ENCODE measurements at regions not wholly inside any gene's neighbourhood (a gene's known extent, or its start where the extent isn't known, plus 50 kb on each side); places are given as distances from the start of the nearest gene placed in this dataset.
"Not testable (repeated sequence)": the region's sequence is repeated elsewhere in the genome, so short reads cannot be mapped to it uniquely, and the experiment has no call there.

DNA sequence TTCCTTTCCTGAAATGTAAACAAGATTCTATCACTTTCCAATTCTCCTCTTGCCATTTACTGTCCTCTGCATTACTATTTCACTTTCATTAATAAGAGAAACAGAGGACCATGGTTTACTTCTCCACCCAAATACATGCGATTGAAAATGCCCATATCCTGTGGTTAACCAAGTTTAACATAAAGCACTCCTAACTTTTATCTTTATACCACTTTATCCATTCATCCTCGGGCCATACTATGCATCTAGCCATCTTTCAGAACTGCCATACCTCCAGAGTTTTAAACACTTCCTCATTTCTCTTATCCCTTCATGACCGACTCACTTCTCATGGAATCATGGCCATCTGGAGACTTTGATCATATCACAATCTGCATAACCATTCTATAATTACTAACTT, 1182.3 kb downstream of the CNTNAP5 start:
- DNase-seq (ENCODE audit: low read depth in 2 of 3, low spot score in 1 of 3) = no peak

DNA sequence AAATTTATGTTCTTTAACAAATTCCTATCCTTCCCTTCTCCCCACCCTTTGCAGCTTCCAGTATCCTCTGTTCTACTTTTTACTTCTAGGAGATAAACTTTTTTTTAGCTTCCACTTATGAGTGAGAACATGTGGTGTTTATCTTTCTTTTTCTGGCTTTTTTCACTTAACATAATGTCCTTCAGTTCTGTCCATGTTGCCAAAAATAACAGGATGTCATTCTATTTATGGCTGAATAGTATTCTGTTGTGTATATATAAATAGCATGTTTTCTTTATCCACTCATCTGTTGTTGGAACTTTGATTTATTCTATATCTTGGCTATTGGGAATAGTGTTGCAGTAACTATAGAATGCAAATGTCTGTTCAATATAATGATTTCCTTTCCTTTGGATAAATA, 1191.2 kb downstream of the CNTNAP5 start:
- no peak for DNase-seq (ENCODE audit: low read depth in 2 of 3, low spot score in 1 of 3)

DNA sequence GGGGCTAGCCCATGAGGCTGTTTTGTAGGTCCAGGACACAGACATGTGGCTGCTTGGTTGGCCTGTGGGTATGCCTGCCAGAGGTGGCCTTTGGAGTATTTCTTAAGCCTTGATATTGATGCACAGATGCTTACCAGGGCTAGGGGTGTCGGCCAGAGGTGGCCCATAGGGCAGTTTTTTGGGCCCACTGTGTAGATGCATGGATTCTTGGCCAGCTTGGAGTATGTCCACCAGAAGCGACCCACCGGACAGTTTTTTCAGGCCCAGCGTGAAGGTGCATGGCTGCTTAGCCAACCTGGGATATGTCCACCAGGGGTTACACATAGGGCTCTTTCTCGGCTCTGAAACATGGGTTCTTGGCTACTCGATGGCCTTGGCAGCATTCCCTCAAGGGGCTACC, 1199.1 kb downstream of the CNTNAP5 start:
- no peak for DNase-seq (ENCODE audit: low read depth in 2 of 3, low spot score in 1 of 3)

DNA sequence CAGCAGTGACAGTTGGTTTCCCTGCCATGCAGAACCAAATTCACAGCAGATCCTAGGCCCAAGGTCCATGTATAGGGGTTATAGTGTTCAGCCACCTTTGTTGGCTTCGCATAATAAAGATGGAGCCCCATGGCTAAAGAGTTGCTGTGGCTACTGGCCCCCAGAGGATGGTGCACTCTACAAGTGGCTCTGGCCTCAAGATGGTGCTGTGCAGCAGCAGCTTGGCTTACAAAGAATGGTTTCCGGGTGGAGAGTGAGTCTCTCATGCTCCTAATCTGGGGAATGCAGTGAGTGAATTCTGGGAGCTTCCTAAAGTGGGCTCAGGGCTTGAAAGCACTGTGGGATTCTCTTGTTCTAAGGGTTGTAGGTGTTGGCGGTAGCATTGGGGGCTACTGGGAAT, 1199.7 kb downstream of the CNTNAP5 start:
- DNase-seq (ENCODE audit: low read depth in 2 of 3, low spot score in 1 of 3) = no peak

DNA sequence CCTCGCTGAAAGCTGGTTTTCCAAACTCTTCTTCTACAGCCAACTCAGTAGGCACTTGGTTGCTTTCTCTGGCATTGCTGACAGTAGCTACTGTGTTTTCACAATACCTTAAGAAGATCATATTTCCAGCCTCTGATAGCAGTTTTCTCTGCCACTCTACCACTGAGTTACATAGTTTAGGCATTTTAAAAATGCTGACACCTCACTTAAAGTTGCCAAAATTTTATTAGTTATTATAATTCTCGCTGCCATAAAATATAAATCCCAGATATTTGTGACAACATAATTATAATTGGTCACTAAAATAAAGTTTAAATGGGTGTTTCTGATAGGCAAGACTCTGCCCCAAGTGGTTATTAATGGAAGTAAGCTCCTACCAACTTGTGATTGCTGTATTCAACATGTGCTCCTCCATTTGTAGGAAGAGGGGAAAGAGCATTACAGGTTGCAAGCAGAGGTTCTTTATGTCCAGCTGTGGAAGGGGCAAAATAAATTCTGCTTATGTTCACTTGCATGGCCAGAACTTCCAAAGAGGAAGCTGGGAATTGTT, 1202.8 kb downstream of the CNTNAP5 start:
- no peak for DNase-seq (ENCODE audit: low read depth in 2 of 3, low spot score in 1 of 3)

DNA sequence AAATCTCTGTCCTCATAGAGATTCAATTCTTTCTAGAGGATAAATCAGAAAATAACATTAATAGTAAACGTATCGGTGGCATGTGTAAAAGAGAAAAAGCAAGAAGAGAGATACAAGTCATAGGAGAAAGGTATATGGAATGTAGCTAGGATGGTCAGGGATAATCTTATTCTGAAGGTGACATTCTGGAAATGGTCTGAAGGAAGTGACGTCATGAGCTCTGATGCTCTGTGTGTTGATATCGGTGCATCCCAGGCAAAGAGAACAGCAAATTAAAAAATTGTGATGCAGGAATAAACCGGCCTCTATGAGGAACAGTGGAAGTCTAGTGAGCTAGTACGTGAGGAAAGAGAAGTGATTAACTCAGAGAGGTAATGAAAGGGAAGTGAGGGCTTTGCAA, 1215.8 kb downstream of the CNTNAP5 start:
- no peak for DNase-seq (ENCODE audit: low read depth in 2 of 3, low spot score in 1 of 3)

DNA sequence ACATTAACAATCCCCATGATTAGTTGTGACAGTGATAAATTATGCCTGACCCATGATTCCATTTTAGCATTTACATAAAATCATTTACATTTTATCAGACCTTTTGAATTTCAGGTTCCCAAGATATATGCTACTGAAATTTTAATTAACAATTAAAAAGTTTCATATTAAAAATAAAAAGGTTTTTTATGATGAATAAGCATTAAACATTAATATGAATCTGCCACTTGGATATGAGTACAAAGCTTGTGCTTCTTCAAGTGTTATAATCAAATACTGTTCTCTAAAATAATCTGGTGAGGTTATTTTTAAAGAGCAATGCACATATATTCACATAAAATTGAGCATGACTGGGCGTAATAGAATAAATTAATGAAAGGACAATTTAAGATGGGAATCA, 1218.0 kb downstream of the CNTNAP5 start:
- DNase-seq (ENCODE audit: low read depth in 2 of 3, low spot score in 1 of 3) = no peak

DNA sequence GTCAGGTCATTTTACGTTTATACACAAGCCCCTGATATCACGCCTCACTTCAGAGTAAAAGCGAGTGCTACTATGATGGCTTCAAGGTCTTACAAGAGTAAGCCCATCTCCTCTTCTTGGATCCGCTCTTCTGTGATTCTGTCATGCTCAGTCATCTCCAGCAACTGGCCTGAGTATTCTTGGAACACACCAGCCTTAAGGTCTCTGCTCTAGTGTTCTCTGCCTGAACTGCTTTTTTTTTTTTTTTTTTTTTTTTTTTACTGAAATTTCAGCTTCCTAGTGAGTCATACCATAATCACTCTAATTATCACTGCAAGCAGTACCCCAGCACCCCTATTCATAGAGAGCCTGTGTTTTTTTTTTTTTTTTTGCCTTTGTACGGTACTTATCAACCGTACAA, 1228.9 kb downstream of the CNTNAP5 start:
- DNase-seq (ENCODE audit: low read depth in 2 of 3, low spot score in 1 of 3) = no peak

DNA sequence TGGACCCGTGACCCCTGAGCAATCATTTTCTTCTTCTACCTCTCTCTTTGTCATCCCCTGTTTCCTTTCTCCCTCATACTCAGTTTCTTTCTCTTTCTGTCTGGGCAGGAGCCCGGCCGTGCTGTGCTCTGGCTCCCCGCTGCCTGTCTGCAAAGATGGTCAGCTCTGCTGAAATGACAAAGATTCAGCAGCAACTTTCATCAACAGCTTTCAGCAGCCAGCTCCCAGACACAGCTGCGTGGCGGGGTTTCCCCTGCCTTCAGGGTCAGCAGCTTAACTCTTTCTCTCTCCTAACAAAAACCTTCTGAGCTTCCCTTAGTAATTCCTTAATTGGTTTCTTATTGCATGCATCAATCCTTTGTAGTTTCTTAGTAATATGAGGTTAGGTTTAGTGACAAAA, 1234.4 kb downstream of the CNTNAP5 start:
- DNase-seq (ENCODE audit: low read depth in 2 of 3, low spot score in 1 of 3) = no peak

DNA sequence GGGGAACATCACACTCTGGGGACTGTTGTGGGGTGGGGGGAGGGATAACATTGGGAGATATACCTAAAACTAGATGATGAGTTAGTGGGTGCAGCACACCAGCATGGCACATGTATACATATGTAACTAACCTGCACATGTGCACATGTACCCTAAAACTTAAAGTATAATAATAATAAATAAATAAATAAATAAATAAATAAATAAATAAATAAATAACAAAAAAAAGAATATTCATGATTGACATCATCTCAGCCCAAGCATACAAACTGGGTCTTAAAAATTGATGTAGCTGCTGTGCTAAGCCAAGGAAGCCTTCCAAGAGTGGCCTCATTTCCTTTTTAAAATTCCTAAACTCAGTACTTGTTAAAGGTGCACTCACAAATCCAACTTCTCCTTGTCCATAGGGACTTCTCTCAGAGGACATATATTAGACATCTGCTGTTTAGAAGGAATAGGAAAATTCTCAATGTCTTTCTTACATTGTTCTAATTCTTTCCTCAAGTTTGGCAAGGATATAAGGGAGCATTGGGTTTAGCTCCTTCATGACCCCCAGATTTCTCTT, 1235.4 kb downstream of the CNTNAP5 start:
- not testable (repeated sequence) for DNase-seq (ENCODE audit: low read depth in 2 of 3, low spot score in 1 of 3)

DNA sequence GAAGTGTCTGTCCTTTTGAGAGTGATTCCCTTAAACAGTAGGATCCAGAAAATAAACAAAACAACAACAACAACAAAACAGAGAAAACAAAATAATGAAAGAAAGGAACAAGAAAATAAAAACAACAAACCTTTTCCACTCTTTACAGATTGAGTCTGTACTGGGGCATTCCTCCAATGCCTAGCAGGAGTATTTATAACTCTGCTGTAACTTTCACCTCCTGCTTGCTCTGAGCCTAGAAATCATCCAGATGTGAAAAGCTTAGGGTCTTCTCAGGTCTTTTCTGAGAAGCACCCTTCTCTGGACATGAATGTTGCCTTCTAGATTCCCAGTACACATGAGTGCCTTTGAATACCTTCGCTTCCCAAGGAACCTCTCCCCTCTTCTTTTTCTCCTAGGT, 1239.4 kb downstream of the CNTNAP5 start:
- DNase-seq (ENCODE audit: low read depth in 2 of 3, low spot score in 1 of 3) = no peak

DNA sequence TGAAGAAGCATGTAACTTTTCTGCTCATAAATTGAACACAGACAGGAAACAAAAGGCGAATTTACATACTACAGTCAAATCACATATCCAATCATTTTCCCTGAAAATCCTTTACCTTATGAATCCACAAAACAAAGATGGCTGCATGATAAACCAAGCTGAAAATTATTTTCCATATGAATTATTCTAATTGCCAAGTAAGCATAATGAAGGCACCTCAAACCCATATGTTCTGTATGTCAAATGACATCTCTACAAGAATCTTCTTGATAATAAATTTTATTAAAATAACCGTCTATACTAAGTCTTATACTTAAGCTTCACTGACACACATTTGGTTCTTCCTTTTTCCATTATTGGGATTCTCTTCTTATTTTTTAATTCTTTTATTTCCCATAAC, 1242.6 kb downstream of the CNTNAP5 start:
- no peak for DNase-seq (ENCODE audit: low read depth in 2 of 3, low spot score in 1 of 3)

DNA sequence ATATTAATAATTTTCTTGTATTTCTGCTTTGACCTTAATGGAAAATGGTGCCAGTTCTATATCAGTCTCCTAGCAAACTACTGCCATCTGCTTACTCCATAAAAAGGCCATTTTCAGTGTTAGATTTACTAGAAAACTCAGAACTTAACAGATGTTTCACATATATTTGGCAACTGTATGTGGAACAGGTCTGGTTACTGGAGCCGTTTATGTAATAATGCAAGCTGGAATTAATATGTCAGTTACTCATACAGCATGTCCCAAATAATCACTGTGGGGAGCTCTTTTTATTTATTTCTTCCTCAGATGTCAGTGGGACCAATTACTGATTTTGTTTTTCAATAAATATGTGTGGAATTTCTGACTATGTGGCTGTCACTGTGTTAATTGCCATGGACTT, 1247.6 kb downstream of the CNTNAP5 start:
- DNase-seq (ENCODE audit: low read depth in 2 of 3, low spot score in 1 of 3) = no peak

DNA sequence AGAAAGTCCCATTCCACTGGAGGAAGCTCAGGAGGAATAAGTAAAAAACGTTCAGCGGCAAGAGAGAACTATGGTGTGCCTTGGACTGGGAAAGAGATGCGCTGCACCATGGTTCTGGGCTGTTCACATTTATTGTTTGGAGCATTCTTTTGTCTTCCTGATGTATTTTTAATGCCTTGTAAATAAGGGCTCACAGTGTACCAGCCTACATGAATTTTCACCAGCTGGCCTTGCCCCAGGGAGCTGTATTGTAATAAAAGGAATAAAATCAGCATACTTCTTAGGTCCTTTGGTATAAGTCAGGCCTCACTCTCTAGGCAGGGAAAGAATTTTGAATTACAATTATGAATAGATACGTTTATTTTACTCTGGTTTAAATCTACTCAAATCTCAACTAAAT, 1249.6 kb downstream of the CNTNAP5 start:
- DNase-seq (ENCODE audit: low read depth in 2 of 3, low spot score in 1 of 3) = no peak

DNA sequence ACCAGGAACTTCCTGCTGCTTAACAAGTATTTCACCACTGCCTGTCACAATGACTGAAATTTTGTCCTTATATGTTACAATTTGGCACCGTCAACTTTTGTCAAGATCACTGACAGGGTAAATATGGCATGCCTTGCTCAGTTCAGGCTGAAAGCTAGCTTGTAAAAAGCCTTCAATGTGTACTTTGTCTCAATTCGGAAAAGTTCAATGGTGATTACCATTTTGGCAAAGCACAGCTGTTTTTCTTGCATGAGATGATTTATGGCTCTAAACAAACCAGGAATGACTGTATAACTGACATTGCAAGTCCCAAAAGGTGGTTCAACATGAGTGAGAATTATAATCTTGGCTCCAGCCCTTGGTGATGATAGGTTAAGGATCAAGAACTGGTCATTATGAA, 1255.2 kb downstream of the CNTNAP5 start:
- no peak for DNase-seq (ENCODE audit: low read depth in 2 of 3, low spot score in 1 of 3)

DNA sequence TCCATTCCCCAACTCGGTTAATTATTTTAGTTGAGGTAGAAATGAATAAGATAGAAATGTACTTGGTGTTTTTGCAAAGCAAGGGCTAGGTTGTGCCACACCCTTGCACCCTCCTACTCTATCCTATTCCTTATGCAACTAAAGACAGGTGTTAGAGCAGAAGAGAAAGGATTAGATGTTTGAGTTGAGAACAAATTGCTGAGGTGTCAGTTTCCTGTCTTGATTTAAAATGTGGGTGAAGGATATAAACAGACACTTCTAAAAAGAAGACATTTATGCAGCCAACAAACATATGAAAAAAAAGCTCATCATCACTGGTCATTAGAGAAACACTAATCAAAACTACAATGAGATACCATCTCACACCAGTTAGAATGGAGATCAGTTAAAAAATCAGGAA, 1256.2 kb downstream of the CNTNAP5 start:
- DNase-seq (ENCODE audit: low read depth in 2 of 3, low spot score in 1 of 3) = no peak

DNA sequence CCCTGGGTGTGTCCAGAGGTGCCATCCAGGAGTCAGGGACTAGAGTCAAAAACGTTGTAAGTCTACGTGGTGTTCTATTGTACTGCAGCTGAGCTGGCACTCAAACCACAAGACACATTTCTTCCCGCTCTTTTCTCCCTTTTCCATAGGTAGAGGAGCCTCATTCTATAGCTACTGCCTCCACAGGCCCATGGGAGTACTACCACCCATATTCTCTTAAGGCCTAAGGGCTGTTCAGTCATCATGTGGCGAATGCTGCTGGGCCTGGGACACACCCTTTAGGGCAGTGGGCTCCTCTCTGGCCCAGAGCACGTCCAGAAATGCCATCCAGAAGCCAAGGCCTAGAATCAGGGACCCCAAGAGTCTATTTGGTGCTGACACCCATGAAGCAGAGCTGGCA, 1271.7 kb downstream of the CNTNAP5 start:
- DNase-seq (ENCODE audit: low read depth in 2 of 3, low spot score in 1 of 3) = no peak

DNA sequence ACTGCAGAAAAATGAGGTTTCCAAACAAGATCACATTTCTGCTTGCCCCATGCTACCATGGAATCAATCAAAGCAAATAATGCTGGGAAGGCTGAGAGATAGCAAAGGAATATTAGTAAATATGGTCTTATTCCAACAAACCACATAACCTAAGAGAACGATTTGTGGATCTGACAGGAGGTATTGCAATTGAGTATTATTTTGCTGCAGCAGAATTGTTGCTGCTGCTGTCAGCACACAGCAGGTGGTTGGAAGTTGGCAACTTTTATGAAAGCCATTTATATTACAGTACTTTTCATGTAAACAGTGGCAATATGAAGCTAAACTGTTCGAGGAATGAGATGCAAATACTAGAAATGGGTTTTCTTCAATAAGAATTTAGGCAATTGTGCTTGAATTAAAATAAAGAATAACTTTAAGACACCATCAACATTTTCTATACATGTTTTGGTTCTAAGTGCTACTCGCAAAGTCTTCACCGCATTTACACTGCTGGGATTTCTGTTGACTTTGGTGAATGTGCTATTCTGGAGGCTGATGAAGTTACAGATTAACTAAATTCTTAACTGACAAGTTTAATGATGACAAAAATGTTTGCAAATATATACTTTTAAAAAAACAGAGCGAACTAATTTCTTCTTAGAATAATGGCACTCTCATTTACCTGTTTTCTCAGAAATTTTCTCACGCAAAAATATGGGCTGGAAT, 1285.7 kb downstream of the CNTNAP5 start:
- no peak for DNase-seq (ENCODE audit: low read depth in 2 of 3, low spot score in 1 of 3)

DNA sequence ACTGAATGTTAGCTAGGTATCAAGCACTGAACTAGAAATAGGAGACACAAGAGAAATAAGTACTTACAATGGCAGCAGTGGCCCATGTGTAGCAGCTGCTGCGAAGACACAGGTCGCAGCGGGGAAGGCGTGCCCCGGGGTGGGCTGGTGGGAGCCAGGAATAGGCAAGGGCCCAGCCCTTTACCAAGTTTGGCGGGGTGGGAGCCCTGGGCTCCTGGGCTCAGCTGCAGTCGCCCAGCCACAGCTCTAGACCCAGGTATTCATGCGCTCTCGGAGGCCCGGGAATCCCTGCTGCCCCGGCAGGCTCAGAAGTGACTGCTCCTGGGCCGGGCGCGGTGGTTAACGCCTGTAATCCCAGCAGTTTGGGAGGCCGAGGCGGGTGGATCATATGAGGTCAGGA, 1287.3 kb downstream of the CNTNAP5 start:
- DNase-seq (ENCODE audit: low read depth in 2 of 3, low spot score in 1 of 3) = no peak

DNA sequence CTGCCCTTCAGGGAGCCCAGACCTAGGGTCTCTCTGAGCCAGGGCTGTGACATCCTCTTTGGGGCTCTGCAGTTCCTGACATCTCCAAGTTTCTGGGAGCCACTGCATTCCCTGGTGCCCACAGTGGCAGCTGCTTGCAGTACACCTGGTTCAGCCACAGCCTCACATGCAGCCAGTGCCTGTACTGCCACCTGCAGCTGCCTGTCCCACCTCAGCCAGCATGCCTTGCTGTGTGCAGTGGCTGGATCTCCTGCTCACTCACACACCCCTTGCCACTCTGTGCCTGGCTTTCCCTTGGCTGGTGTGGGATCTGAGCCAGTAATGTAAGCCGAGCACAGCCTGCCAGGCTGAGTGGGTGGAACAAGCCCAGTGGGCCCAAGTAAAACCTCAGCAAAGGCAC, 1288.7 kb downstream of the CNTNAP5 start:
- no peak for DNase-seq (ENCODE audit: low read depth in 2 of 3, low spot score in 1 of 3)

DNA sequence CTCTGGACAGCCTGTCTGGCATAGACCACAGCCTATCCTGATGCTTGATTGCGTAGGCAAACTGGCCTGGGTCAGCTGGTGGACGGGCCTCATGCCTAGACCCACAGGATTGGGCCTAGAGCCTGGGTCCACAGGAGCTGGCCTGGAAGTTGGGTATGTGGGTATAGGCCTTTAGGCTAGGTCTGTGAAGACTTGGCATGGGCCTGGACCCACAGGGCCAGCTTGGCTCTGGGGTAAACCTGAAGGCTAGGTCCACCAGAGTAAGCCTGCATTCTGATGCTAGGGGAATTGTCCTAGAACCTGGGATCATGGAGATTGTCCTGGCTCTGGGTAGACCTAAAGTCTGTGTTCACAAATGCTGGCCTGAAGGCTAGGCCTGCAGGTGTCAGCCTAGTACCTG, 1293.7 kb downstream of the CNTNAP5 start:
- DNase-seq (ENCODE audit: low read depth in 2 of 3, low spot score in 1 of 3) = no peak

DNA sequence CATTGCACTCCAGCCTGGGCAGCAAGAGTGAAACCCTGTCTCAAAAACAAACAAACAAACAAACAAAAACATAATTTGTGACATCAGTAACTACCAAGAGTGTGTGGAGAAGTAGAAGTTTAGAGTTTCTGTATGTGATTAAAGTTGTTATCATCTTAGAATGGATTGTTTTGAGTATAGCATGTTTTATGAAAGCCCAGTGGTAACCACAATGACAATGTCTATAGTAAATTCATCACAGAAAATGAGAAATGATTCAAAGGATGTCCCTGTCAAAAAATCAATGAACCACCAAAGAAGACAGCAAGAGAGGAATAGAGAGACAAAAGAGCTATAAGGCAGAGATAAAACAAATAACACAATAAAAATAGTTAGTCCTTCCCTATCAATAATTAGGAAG, 1299.2 kb downstream of the CNTNAP5 start:
- DNase-seq (ENCODE audit: low read depth in 2 of 3, low spot score in 1 of 3) = no peak

DNA sequence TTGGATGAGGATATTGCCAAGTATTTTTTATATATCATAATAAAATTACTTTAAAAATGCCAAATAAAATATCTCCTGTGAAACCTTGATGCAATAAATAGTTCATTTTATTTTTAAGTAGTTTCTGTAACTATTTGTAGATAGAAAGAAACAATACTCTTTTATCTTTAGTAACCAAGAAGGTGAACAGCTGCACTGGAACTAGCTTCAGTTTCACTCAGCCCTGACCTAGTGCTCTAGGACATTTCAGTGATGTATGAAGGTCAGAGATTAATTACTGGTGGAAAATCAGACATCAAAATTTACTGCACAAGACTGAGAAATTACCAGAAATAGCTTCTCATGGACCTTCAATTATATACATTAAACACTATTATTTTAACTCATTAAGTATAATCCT, 1305.0 kb downstream of the CNTNAP5 start:
- no peak for DNase-seq (ENCODE audit: low read depth in 2 of 3, low spot score in 1 of 3)

Measured in stimulated activated CD4-positive, alpha-beta T cell treated with anti-CD3 and anti-CD28 coated beads, Interleukin-12 subunit alpha, Interleukin-12 subunit beta, amount 100 ng/mL, for 48 hours (primary cell).